GM19240 (cell line): ENCODE measurements at regions not wholly inside any gene's neighbourhood (a gene's known extent, or its start where the extent isn't known, plus 50 kb on each side); places are given as distances from the start of the nearest gene placed in this dataset.
"Not testable (repeated sequence)": the region's sequence is repeated elsewhere in the genome, so short reads cannot be mapped to it uniquely, and the experiment has no call there.

ENCODE experiments used
- DNase-seq: peaks from one replicate; pipeline ENCODE4 v3.0.0; 2011; ENCODE audit warnings: low spot score; ENCODE audit not compliant: insufficient read length

- DNase-seq: no peak
These were observed 124.8 kb upstream of the CHST15 start for GRCh38 chr10:124217906-124218804.

GRCh38 chr10:124217031-124217430 is 123.6 kb upstream of the CHST15 start:
- no peak for DNase-seq

- no peak for DNase-seq
These were observed 121.4 kb upstream of the CHST15 start for GRCh38 chr10:124214610-124215375.

DNA sequence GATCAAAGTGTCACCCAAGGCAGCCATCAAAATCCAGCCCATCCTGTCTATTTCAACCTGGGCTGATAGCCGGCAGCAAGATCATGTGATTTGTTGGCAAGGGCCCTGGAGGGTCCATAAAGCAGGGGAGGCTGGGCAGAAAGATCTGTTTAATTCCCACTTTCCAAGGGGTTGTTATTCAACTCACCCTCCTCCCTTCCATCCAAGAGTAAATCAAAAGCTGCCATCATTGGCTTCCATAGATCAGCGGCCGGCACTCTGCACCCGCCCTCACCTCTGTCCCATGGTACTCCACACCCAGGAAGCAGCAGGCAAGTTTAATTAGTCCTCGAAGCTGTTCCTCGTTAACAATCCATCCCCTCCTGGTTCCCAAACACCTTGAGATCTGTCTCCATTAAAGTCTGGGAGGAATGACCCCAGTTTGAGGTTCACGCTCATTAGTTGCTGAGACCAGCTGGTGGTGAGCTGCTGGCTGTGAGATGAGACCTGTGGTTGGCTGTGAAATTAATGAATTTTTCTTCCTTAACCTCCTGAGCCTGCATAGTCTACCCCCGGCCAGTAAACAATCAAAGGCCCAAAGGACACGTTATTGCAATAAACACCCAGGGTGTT is 120.6 kb upstream of the CHST15 start:
- DNase-seq: no peak

GRCh38 chr10:124213471-124213870 is 120.1 kb upstream of the CHST15 start:
- DNase-seq: no peak

- no peak for DNase-seq
These were observed 119.3 kb upstream of the CHST15 start for GRCh38 chr10:124212702-124213101.

GRCh38 chr10:124211921-124212320 is 118.5 kb upstream of the CHST15 start:
- no peak for DNase-seq

GRCh38 chr10:124210263-124210662 is 116.9 kb upstream of the CHST15 start:
- no peak for DNase-seq

DNA sequence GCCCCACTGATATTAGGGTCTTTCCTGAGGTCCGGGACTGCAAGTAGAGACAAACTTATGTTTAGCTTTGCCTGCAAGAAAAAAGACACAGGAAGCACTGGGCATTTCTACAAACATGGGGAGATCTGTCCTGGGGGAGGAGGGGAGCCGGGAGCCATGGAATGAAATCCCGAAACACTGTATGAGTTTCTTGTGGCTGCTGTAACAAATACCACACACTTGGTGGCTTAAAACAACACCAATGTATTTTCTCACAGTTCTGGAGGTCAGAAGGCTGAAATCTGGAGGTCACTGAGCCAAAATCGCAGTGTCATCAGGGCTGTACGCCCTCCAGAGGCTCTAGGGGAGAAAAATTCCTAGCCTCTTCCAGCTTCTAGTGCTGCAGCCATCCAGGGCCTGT is 114.0 kb upstream of the CHST15 start:
- no peak for DNase-seq

DNA sequence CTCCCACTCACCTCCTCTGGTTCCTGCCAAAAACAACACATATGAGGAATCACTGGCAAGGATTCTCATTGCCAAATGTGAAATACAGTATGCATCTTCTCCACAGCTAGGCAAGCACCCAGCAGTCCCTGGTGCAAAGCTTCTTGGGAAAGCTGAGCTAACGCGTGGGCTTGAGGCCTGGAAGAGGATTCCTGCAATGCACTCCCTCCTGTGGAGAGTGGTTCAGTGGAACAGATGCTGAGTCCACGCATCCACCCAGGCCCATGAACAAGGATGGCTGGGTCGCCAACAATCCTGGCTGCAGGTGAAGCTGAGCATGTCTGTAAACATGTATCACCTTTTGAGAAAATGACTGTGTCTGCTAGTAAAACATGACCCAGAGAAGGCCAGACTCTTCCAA is 113.2 kb upstream of the CHST15 start:
- DNase-seq: no peak

DNA sequence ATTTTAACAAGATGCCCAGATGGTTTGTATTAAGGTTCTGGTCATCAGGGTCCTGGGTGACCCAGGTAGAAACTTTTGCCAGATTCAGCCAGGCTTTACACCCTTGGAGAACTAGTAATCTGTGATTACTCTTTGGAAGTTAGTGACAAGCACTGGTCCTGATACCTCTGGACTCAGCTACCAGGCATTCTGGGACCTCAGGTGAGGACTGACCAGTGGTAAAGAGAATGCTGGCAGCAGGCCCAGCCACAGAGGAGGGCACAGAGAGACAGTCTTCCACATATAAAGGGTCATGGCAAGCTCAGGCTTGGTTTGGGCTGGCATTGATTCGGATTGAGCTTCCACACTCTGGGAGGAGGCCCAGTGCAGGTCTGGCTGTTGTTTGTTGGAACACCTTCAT is 112.0 kb upstream of the CHST15 start:
- no peak for DNase-seq

GRCh38 chr10:124204726-124205125 is 111.3 kb upstream of the CHST15 start:
- no peak for DNase-seq

DNA sequence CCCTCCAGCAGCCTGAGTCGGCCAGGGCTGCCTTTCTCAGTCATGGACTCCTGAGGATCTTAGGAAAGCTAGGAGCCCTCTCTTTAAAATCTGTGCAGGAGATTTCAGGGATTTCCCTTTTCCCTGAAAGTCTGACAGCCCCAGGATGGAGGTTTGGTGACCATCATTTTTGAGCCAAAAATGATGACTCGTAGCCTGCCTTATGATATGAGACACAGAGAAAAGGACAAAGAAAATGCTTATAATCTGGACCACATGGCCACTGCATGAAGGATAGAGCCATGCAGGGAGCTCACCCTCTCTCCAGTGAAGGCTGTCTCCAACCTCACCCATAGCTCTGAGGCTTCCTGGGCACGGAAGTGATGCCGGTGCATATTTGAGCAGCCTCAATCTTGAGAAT is 106.6 kb upstream of the CHST15 start:
- no peak for DNase-seq

DNA sequence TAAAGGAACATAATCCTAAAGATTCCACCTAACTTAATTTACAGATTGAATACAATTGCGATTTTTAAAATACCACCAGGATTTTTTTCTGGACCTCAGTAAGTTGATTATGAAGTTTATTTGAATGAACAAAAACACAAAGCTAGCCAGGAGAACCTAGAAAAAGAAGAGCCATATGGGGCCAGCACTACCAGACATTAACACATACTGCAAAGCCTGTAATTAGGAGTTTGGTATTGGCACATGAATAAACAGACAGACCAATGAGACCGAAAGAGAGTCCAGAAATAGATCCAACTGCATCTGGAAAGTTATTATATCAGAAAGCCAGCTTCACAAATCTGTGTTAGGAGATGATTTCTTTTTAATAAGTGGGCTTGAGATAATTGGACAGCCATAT is 105.5 kb upstream of the CHST15 start:
- no peak for DNase-seq

- no peak for DNase-seq
These were observed 104.7 kb upstream of the CHST15 start for GRCh38 chr10:124198125-124198501.

DNA sequence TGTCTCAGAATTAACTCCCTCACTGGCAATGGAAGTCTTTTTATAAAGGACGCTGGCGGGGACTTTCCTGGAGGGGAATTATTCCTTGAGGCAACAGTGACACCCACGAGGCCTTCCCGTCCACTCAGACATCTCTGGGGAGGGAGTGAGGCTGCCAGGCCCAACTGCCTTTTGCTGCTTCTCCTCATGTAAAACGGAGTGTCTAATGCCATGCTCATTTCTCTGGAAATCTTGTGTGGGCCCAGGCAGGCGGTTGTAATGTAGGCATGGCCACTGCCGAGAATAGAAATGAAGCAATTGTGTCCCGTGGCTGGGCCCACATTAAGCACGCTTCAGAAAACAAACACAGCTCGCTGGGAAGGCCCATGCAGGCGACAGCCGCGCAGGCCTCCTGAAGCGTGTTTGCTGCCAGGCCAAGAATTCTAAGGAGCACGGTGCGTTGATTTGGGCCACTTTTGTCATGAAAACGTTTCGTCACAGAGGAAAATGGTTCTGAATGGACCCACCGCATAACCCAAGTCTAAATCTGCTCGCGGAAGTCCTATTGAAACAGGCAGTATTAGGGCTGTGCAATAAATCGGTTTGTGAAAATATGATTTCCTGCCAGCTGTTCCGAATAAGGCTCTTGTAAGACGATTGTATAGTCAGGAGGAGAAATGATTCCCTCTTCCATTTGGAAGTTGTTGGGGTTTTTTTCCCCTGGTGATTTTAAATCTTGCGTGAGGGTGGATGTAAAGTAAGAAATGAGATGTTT is 104.2 kb upstream of the CHST15 start:
- DNase-seq: no peak

GRCh38 chr10:124196659-124197058 is 103.3 kb upstream of the CHST15 start:
- DNase-seq: no peak

DNA sequence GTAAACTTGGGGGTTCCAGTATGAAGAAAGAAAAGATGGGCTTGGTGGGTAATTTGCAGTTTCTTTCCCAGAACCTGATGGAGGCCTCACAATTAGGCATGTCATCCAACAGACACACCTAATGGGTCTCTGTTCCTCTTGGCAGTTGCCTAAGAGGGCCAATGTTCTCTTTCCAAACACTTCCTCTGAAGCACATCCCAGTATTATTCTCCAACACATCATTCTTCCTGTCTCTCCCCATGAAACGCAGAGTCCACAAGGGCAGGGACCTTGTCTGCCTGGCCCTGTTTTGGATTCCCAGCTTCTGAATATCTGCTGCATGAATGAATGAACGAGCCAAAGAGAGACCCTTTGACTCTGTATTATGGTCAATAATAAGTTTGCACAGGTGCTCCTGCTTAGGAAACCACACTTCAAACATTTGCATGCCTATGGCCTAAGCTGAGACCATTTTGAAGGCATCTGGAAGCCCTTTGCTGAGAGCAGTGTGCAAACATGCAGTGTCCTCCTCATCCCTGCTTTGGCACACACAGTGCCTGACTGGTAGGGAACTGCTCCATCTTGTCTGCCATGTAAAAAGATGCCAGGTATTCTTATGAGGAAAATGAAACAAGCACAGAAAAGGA is 100.9 kb upstream of the CHST15 start:
- DNase-seq: no peak

- DNase-seq: no peak
These were observed 99.9 kb upstream of the CHST15 start for GRCh38 chr10:124193309-124193696.

DNA sequence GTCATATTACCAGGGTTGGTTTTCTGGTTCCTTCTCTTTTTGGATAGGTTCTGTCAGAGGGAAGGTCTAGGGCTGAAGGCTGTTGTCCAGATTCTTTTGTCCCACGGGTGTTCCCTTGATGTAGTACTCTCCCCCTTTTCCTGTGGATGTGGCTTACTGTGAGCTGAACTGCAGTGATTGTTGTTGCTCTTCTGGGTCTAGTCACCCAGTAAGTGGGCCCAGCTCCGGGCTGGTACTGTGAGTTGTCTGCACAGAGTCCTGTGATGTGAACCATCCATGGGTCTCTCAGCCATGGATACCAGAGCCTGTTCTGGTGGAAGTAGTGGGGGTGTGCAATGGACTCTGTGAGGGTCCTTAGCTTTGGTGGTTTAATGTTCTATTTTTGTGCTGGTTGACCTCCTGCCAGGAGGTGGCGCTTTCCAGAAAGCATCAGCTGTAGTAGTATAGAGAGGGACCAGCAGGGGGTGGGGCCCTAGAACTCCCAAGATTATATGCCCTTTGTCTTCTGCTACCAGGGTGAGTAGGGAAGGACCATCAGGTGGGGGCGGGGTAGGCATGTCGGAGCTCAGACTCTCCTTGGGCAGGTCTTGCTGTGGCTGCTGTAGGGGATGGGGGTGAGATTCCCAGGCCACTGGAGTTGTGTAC is 99.4 kb upstream of the CHST15 start:
- DNase-seq: not testable (repeated sequence)

DNA sequence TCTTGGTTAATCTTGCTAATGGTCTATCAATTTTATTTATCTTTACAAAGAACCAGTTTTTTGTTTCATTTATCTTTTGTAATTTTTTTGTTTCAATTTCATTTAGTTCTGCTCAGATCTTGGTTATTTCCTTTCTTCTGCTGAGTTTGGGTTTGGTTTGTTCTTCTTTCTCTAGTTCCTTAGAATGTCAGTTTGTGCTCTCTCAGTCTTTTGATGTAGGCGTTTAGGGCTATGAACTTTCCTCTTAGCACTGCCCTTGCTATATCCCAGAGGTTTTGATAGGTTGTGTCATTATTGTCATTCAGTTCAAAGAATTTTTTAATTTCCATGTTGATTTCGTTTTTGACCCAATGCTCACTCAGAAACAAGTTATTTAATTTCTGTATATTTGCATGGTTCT is 97.1 kb upstream of the CHST15 start:
- not testable (repeated sequence) for DNase-seq
